HCT116 (cell line): ENCODE measurements at regions not wholly inside any gene's neighbourhood (a gene's known extent, or its start where the extent isn't known, plus 50 kb on each side); places are given as distances from the start of the nearest gene placed in this dataset.

Experiments
- ATF3 ChIP-seq: IDR thresholded peaks from 2 replicates; pipeline ENCODE4 v1.6.1; 2012
- CTCF ChIP-seq, 3 experiments: fragments of 200-600 bp in 1 of 3; sonication (generic) in 1 of 3; IDR thresholded peaks in 2 of 3; conservative IDR thresholded peaks in 1 of 3; 2 replicates each; pipeline ENCODE4 v1.5.1; 2012 to 2017; ENCODE audit warnings: low read depth in 2 of 3, low read length in 2 of 3, antibody characterized with exemption in 1 of 3, borderline replicate concordance in 1 of 3, control low read depth in 1 of 3, mild to moderate bottlenecking in 1 of 3, mixed read lengths in 1 of 3, mixed run types in 1 of 3, moderate library complexity in 1 of 3; ENCODE audit not compliant: insufficient read depth in 1 of 3
- ELF1 ChIP-seq: IDR thresholded peaks from 2 replicates; pipeline ENCODE4 v1.6.1; 2012; ENCODE audit warnings: low read depth, borderline replicate concordance
- EZH2 ChIP-seq: fragments of 200-600 bp; sonication (generic); IDR thresholded peaks from 2 replicates; pipeline ENCODE4 v1.6.1; 2017; ENCODE audit warnings: antibody characterized with exemption, mixed run types
- EZH2phosphoT487 ChIP-seq: fragments of 200-600 bp; IDR thresholded peaks from 2 replicates; pipeline ENCODE4 v1.6.1; 2018; ENCODE audit warnings: antibody characterized with exemption, borderline replicate concordance
- JUND ChIP-seq: IDR thresholded peaks from 2 replicates; pipeline ENCODE4 v1.6.1; 2012
- POLR2A ChIP-seq: IDR thresholded peaks from 2 replicates; pipeline ENCODE4 v1.7.0; 2011; ENCODE audit warnings: borderline replicate concordance; ENCODE audit not compliant: insufficient read depth, insufficient read length; ENCODE audit errors: extremely low read depth
- POLR2AphosphoS5 ChIP-seq: IDR thresholded peaks from 2 replicates; pipeline ENCODE4 v1.6.1; 2011; ENCODE audit warnings: mild to moderate bottlenecking, low read depth, low read length, moderate library complexity
- RAD21 ChIP-seq: IDR thresholded peaks from 2 replicates; pipeline ENCODE4 v1.6.1; 2012; ENCODE audit warnings: low read depth, mild to moderate bottlenecking
- REST ChIP-seq: IDR thresholded peaks from 2 replicates; pipeline ENCODE4 v1.6.1; 2012; ENCODE audit warnings: low read depth
- SIN3A ChIP-seq: IDR thresholded peaks from 2 replicates; pipeline ENCODE4 v1.6.1; 2012; ENCODE audit warnings: low read depth
- SP1 ChIP-seq: IDR thresholded peaks from 2 replicates; pipeline ENCODE4 v1.6.1; 2012; ENCODE audit warnings: low read depth
- TCF7L2 ChIP-seq: IDR thresholded peaks from 2 replicates; pipeline ENCODE4 v1.7.0; 2011; ENCODE audit warnings: borderline replicate concordance, inconsistent platforms; ENCODE audit not compliant: insufficient read depth, insufficient read length; ENCODE audit errors: extremely low read depth
- YY1 ChIP-seq: IDR thresholded peaks from 2 replicates; pipeline ENCODE4 v1.6.1; 2011; ENCODE audit warnings: low read length, low read depth, moderate library complexity, mild to moderate bottlenecking; ENCODE audit not compliant: insufficient replicate concordance; ENCODE audit errors: extremely low read depth

- TF ChIP-seq POLR2A (no peak), REST (no peak), CTCF (IDR thresholded peaks at IDR 0.05 in 2 of 3, conservative IDR thresholded peaks at IDR 0.05 in 1 of 3; ENCODE audit: borderline replicate concordance in 1 of 3, insufficient read depth in 1 of 3, low read depth in 2 of 3, low read length in 2 of 3) (no peak), YY1 (no peak), EZH2phosphoT487 (no peak), ATF3 (no peak), ELF1 (no peak), SIN3A (no peak), EZH2 (no peak), JUND (no peak), TCF7L2 (no peak), RAD21 (no peak), POLR2AphosphoS5 (no peak), SP1 (no peak)
These were observed 212.7 kb upstream of the CADM1 start for GRCh38 chr11:115716601-115717529.
